ENCODE measurements at regions not wholly inside any gene's neighbourhood (a gene's known extent, or its start where the extent isn't known, plus 50 kb on each side); places are given as distances from the start of the nearest gene placed in this dataset.

GRCh38 chr13:81487151-81487550 lies 1146.2 kb upstream of the SPRY2 start:
- H3K9me3 ChIP-seq = no peaks in the 10 kb centered on the region

DNA sequence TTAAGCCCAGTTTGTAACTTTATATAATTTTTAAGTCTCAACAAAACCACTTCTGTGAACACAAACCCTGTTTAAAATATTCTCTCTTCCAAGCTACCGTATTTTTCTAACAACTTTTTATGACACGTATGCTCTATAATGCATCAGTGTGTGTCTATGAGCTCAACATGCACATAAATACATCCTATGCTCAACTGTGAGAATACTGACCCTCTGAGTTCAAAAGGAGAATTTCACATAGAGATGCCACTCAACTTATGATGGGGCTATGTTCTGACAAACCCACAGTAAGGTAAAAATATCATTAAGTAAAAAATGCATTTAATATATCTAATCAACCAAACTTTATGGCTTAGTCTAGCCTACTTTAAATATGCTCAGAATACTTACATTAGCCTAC lies 1139.7 kb upstream of the SPRY2 start:
- WGBS, 2 donors = 83 to 85% methylated on average over 2 of the region's 2 CpGs
- no peak overlapping the region for H3K27ac ChIP-seq
- no peaks in the 10 kb centered on the region for H3K4me1 ChIP-seq
- no peak overlapping the region for H3K4me3 ChIP-seq (replicated peaks in 1 of 3)
- TF ChIP-seq POLR2A (IDR thresholded peaks at IDR 0.05) = no peak
- TF ChIP-seq, protein P1, sequence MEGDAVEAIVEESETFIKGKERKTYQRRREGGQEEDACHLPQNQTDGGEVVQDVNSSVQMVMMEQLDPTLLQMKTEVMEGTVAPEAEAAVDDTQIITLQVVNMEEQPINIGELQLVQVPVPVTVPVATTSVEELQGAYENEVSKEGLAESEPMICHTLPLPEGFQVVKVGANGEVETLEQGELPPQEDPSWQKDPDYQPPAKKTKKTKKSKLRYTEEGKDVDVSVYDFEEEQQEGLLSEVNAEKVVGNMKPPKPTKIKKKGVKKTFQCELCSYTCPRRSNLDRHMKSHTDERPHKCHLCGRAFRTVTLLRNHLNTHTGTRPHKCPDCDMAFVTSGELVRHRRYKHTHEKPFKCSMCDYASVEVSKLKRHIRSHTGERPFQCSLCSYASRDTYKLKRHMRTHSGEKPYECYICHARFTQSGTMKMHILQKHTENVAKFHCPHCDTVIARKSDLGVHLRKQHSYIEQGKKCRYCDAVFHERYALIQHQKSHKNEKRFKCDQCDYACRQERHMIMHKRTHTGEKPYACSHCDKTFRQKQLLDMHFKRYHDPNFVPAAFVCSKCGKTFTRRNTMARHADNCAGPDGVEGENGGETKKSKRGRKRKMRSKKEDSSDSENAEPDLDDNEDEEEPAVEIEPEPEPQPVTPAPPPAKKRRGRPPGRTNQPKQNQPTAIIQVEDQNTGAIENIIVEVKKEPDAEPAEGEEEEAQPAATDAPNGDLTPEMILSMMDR (IDR thresholded peaks at IDR 0.05) = no peak
- no peaks in the 10 kb centered on the region for H3K9me3 ChIP-seq
- H3K36me3 ChIP-seq = no peaks in the 10 kb centered on the region
- intact Hi-C loops (cut with DNase I) = no loop called here
- DNase-seq = no peak
- no peaks in the 10 kb centered on the region for H3K27me3 ChIP-seq

More at GRCh38 chr13:81487151-81487550, 1146.2 kb upstream of the SPRY2 start:
- Histone ChIP-seq H3K4me1 (no peaks in the 10 kb centered on the region), H3K4me3 (replicated peaks in 1 of 3) (no peak overlapping the region), H3K27ac (no peak overlapping the region), H3K27me3 (no peaks in the 10 kb centered on the region), H3K36me3 (no peaks in the 10 kb centered on the region)
- no peak for DNase-seq
- TF ChIP-seq, protein P1 (IDR thresholded peaks at IDR 0.05) = no peak
- no peak for TF ChIP-seq POLR2A (IDR thresholded peaks at IDR 0.05)
- intact Hi-C loops (cut with DNase I) = no loop called here
- WGBS, 2 donors = 48 to 52% methylated on average over 3 of the region's 3 CpGs

DNA sequence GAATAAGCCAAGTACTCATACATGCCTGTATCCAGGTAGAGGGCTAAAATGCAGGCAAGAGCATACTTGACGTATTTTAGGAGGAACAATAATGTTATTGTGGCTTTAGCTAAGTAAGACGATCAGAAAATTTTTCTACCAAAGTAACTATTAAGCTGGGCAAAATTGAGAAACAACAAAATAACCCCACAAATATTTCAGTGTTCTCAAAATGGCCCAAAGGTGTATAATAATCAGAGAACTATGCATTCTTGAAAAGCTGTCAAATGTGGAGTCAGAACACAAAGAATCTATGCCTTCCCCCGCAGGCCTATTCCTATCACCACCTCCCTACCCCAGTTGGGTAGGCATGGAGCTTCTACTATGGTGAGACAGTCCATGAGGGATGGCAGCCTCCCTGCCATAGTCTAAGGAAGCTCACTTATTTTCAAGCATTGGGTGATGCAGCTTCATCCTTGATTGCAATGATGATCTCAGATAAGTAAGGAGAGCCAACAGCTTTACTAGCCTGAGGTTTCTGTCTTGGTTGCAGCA lies 1132.5 kb upstream of the SPRY2 start:
- DNase-seq = no peak
- TF ChIP-seq POLR2A (IDR thresholded peaks at IDR 0.05) = no peak
- TF ChIP-seq, protein P1 (IDR thresholded peaks at IDR 0.05) = no peak
- Histone ChIP-seq H3K27me3 (no peaks in the 10 kb centered on the region), H3K4me1 (no peaks in the 10 kb centered on the region), H3K4me3 (replicated peaks in 1 of 3) (no peak overlapping the region), H3K9me3 (no peaks in the 10 kb centered on the region), H3K36me3 (no peaks in the 10 kb centered on the region), H3K27ac (no peak overlapping the region)
- intact Hi-C loops (cut with DNase I) = no loop called here
- WGBS, 2 donors = 84 to 89% methylated on average over 3 of the region's 3 CpGs

DNA sequence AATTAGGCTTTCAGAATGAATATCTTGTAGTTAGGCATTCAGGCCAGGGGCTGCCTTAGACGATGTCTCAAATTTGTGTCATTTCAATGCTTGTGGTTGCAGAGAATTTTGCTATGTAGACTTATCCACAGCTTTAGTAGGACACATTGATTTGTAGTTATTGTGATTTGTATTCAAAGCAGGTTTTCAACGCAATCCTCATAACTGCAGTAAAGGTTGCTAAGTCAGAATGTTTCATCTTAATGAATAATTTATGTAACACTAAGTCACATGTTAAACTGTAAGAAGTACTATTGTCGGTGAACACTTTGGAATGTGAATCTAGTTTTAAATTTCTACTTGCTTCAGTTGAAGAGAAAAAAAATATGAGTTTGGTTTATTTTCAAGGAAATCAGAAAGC lies 1117.2 kb upstream of the SPRY2 start:
- intact Hi-C loops (cut with DNase I) = no loop called here
- no peaks in the 10 kb centered on the region for H3K27me3 ChIP-seq
- no peak overlapping the region for H3K27ac ChIP-seq
- H3K36me3 ChIP-seq = no peaks in the 10 kb centered on the region
- 76 to 79% methylated on average over 3 of the region's 3 CpGs for WGBS, 2 donors
- no peaks in the 10 kb centered on the region for H3K4me1 ChIP-seq
- TF ChIP-seq, protein P1 (IDR thresholded peaks at IDR 0.05) = no peak
- no peak for TF ChIP-seq POLR2A (IDR thresholded peaks at IDR 0.05)
- DNase-seq = no peak
- H3K9me3 ChIP-seq = no peaks in the 10 kb centered on the region
- no peak overlapping the region for H3K4me3 ChIP-seq (replicated peaks in 1 of 3)

- Histone ChIP-seq H3K27ac (no peak overlapping the region), H3K27me3 (no peaks in the 10 kb centered on the region), H3K4me3 (replicated peaks in 1 of 3) (no peak overlapping the region), H3K4me1 (no peaks in the 10 kb centered on the region), H3K9me3 (no peaks in the 10 kb centered on the region), H3K36me3 (no peaks in the 10 kb centered on the region)
- TF ChIP-seq, protein P1 (IDR thresholded peaks at IDR 0.05) = no peak
- TF ChIP-seq POLR2A (IDR thresholded peaks at IDR 0.05) = no peak
- no peak for DNase-seq
- intact Hi-C loops (cut with DNase I) = no loop called here
These were observed 1105.5 kb upstream of the SPRY2 start for GRCh38 chr13:81446441-81446840.
